Activated T-cell treated with anti-CD3 and anti-CD28 coated beads, Interleukin-2, amount 50 U/mL, for 72 hours (primary cell): ENCODE measurements at regions not wholly inside any gene's neighbourhood (a gene's known extent, or its start where the extent isn't known, plus 50 kb on each side); places are given as distances from the start of the nearest gene placed in this dataset.
"Not testable (repeated sequence)": the region's sequence is repeated elsewhere in the genome, so short reads cannot be mapped to it uniquely, and the experiment has no call there.

Experiments
- ATAC-seq, 2 donors: fragments of 150-1000 bp; cut with Tn5 transposase; replicated peaks in 1 of 2; 2 replicates each; pipeline ENCODE4 v1.10.0; 2021; ENCODE audit warnings: moderate library complexity in 2 of 2, mild to moderate bottlenecking in 1 of 2
- DNase-seq, 2 donors: peaks; one replicate each; pipeline ENCODE4 v3.0.0; 2021 to 2022; ENCODE audit warnings: mixed read lengths in 1 of 2
- H3K27ac Mint-ChIP-seq: one replicate; pipeline ENCODE4 v1.8.0; 2022; ENCODE audit warnings: mild to moderate bottlenecking, moderate library complexity, mixed read lengths
- H3K27me3 Mint-ChIP-seq: one replicate; pipeline ENCODE4 v1.8.0; 2022; ENCODE audit warnings: low read depth, mixed read lengths
- H3K36me3 Mint-ChIP-seq, 2 donors: one replicate each; pipeline ENCODE4 v1.8.0; 2022; ENCODE audit warnings: mixed read lengths in 2 of 2, mild to moderate bottlenecking in 1 of 2; ENCODE audit not compliant: insufficient read depth in 2 of 2
- H3K4me1 Mint-ChIP-seq: one replicate; pipeline ENCODE4 v1.8.0; 2022; ENCODE audit warnings: low read depth, mixed read lengths
- H3K4me3 Mint-ChIP-seq, 2 donors: one replicate each; pipeline ENCODE4 v1.8.0; 2022; ENCODE audit warnings: mild to moderate bottlenecking in 2 of 2, mixed read lengths in 2 of 2, moderate library complexity in 2 of 2
- H3K9me3 Mint-ChIP-seq, 2 donors: one replicate each; pipeline ENCODE4 v1.8.0; 2022; ENCODE audit warnings: mixed read lengths in 2 of 2

DNA sequence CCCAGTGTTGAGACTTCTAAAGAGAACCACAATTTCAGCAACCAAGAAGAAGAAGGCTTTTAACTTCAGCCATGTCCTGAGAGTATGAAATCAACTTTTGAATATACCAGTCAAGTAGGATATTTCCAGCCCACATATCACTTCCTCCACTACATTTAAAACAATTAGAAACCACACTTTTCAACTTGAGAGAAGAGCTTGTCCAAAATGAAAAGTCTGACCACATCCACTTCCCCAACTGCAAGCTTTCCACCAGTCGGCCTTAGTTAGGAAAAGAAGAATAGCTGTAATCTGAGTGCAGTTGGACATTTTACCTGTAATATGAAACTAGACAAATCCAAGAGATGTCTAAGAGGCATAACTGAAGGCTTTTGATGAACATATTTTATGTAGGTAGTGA, 101.9 kb upstream of the SLC7A11 start:
- ATAC-seq: no peak
- H3K4me3 Mint-ChIP-seq: no peak overlapping the region
- no peaks in the 10 kb centered on the region for H3K36me3 Mint-ChIP-seq
- no peaks in the 10 kb centered on the region for H3K9me3 Mint-ChIP-seq
- DNase-seq: no peak
- H3K4me1 Mint-ChIP-seq: peaks cover 15% of the 10 kb centered on the region
- no peaks in the 10 kb centered on the region for H3K27me3 Mint-ChIP-seq
- no peak overlapping the region for H3K27ac Mint-ChIP-seq

DNA sequence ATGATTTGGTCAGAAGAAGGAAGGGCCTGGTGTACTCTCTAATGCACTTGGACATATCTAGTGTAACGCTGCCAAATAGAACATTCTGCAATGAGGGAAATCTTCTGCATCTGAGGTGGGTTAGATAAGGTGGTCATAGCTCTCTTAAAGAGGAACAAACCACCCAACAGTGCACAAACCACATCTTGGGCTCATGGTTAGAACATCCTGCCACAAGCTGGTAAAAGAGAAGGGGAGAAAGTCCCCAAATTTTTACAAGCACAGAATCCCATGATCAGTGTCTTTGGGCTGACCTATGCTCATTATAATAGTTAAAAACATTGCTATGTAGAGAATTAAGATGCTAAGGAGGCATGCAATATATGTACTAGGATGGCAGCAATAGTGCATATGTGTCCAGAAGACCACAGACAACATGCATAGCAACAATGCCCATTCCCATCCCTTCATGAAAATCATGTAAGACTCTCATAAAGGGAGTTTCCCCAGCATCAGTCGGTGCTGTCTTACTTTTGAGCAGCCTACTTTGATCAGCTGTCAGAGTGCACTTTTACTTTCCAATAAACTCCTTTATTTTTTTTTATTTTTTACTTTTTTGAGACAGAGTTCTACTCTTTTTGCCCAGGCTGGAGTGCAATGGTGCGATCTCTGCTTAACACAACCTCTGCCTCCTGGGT, 99.7 kb upstream of the SLC7A11 start:
- ATAC-seq (peak; percentile 38 to 85), DNase-seq (peak in 1 of 2 donors; percentile 19)
- Mint-ChIP-seq H3K27me3 (no peaks in the 10 kb centered on the region), H3K4me3 (no peak overlapping the region), H3K9me3 (no peaks in the 10 kb centered on the region), H3K36me3 (no peaks in the 10 kb centered on the region), H3K27ac (no peak overlapping the region), H3K4me1 (peaks cover 8% of the 10 kb centered on the region)

DNA sequence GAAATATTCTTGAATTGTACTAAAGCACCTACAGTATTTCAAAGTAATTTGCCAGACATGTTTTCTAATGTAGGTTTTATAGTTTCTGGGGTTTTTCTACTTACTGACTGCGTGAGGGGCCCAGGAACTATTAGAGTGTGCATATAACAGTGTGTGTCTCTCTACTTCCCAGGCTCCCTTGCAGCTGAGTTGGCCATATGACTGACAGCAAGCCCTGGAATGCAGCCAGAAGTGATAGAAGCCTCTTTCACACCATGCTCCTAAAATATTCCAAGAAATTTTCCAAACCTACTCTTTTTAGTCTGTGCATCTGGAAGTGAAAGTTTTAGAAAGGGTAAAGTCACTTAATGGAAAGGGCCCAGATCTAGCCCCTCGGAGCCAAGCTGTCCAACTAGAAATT, 96.7 kb upstream of the SLC7A11 start:
- Mint-ChIP-seq H3K4me3 (no peak overlapping the region), H3K4me1 (peaks cover 8% of the 10 kb centered on the region), H3K27ac (no peak overlapping the region)

DNA sequence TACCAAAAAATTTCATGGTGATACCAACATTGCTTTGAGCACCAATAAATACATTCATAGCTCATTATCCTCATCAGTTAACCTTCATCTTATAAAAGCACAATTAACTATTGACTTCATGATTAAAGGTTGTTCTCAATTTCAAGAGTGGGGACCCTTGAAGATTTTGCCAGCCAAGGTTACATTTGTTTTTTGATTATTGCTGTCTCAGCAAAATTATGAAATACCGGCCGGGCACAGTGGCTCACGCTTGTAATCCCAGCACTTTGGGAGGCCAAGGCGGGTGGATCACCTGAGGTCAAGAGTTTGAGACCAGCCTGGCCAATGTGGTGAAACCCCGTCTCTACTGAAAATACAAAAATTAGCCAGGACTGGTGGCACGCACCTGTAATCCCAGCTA, 96.1 kb upstream of the SLC7A11 start:
- H3K27me3 Mint-ChIP-seq: peaks cover 11% of the 10 kb centered on the region
- not testable (repeated sequence) for DNase-seq, H3K4me1 Mint-ChIP-seq, H3K9me3 Mint-ChIP-seq, H3K4me3 Mint-ChIP-seq, H3K36me3 Mint-ChIP-seq, ATAC-seq, H3K27ac Mint-ChIP-seq

More for the DNA sequence above, 96.7 kb upstream of the SLC7A11 start:
- Mint-ChIP-seq H3K36me3 (no peaks in the 10 kb centered on the region), H3K27me3 (peaks cover 11% of the 10 kb centered on the region), H3K9me3 (no peaks in the 10 kb centered on the region)
- ATAC-seq: no peak
- no peak for DNase-seq

DNA sequence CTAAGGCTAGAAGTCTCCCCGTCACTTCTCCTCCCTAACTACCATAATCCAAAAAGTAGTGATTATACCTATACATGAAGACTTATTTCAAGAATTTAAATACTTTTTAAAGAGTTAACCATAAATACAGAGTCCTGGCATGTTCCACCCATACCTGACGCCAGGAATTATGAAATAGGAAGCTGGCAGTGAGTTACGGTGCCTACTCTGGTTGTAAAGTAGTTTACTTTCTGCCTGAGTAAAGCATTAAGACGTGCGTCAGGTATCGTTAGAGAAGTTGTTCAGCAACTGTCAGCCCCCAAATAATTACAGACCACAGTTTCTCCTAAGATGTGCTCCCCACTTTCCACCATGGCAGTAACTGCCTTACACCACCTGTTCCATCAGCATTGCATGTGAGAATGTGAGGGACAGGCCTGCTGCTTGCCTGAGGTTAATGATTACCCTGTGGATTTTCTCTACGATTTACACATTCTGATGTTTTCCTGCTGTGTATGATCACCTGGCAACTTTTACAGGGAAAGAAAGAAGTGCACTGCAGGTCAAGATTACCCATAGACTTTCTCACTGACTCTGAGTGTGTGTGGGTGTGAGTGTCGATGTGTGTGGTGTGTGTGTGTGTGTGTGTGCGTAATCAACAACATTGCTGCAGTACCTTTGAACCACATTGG, 92.3 kb upstream of the SLC7A11 start:
- Mint-ChIP-seq H3K4me1 (no peaks in the 10 kb centered on the region), H3K27ac (no peak overlapping the region), H3K27me3 (peaks cover 11% of the 10 kb centered on the region), H3K4me3 (no peak overlapping the region), H3K9me3 (peaks cover 0 to 5% of the 10 kb centered on the region in 2 donors), H3K36me3 (no peaks in the 10 kb centered on the region)
- DNase-seq: no peak
- ATAC-seq: no peak

DNA sequence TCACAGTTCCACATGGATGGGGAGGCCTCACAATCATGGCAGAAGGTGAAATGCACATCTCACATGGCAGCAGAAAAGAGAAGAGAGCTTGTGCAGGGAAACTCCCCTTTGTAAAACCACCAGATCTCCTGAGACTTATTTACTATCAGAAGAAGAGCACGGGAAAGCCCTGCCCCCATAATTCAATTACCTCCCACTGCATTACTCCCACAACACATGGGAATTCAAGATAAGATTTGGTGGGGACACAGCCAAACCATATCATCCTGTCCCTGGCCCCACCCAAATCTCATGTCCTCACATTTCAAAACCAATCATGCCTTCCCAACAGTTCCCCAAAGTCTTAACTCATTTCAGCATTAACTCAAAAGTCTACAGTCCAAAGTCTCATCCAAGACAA, 90.3 kb upstream of the SLC7A11 start:
- not testable (repeated sequence) for H3K9me3 Mint-ChIP-seq

DNA sequence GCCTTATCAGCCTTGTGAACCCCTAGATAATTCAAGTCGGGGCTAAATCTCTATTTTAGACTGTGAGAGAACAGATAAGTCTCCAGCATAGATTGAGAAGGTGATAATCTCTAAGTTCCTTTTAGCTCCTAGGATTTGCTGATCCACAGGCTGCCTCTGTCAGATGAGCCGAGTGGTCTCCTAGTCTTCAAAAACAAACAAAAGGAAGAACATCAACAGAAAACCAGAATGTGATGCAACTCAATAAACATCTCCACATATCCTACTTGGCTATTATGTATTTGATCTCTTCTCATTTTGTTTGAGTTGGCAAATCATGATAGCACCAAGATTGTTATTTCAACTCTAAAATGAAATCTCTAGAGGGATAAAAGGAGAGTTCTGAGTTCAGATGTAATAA, 88.4 kb upstream of the SLC7A11 start:
- ATAC-seq (no peak), DNase-seq (no peak)
- no peak overlapping the region for H3K4me3 Mint-ChIP-seq
- H3K4me1 Mint-ChIP-seq: no peaks in the 10 kb centered on the region
- H3K27ac Mint-ChIP-seq: no peak overlapping the region
- peaks cover 4% of the 10 kb centered on the region for H3K27me3 Mint-ChIP-seq
- peaks cover 0 to 5% of the 10 kb centered on the region in 2 donors for H3K9me3 Mint-ChIP-seq
- H3K36me3 Mint-ChIP-seq: no peaks in the 10 kb centered on the region

More for the DNA sequence above, 90.3 kb upstream of the SLC7A11 start:
- H3K27ac Mint-ChIP-seq, H3K4me1 Mint-ChIP-seq, ATAC-seq, DNase-seq, H3K36me3 Mint-ChIP-seq, H3K4me3 Mint-ChIP-seq: not testable (repeated sequence)
- H3K27me3 Mint-ChIP-seq: peaks cover 11% of the 10 kb centered on the region

DNA sequence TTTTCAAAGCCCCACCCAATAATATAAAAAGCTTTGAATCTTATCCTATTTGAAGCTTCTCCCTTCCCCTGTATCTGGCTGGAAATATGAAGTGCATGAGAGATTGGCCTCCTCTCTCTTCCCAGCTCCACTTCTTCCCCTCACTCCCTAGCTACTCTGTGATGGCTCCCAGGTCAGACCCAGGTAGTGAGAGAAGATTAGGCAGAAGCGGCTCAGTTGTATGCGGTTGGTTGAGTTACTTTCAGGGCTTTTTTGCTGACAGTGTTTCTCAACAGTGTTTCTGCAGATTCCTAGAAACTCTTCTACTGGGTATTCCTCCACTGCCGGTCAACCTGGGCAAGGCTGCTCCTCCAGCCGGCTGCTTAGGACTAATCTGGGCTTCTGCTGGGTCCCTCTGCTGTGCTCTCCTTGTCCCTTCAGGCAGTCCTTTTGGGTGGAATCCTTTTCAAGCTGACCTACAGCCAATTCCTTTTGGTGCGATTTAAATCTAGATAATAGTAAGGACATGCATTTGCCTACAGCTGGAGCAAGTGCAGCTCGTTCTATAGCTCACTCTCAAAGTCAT, 87.4 kb upstream of the SLC7A11 start:
- H3K4me1 Mint-ChIP-seq: no peaks in the 10 kb centered on the region
- H3K36me3 Mint-ChIP-seq: no peaks in the 10 kb centered on the region
- no peak overlapping the region for H3K27ac Mint-ChIP-seq
- no peaks in the 10 kb centered on the region for H3K27me3 Mint-ChIP-seq
- ATAC-seq (no peak), DNase-seq (no peak)
- peaks cover 0 to 5% of the 10 kb centered on the region in 2 donors for H3K9me3 Mint-ChIP-seq
- H3K4me3 Mint-ChIP-seq: no peak overlapping the region

DNA sequence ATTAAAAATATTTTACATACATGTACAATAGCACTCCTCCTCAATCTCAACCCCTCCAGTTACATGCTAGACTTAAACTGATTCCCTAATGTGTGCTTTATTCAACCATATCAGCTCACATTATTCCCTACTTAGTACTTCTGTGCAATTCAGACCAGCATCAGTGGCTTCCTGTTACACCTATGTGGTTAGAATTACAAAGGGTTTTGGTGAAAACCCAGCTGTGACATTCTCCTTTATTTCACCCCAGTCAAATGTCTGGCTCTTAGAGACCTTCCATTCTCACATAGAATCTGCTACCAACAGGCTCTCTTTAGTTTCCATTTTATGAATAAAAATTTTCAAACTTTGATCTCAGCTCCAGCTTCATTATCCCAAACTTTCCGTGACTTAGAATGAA, 85.2 kb upstream of the SLC7A11 start:
- Mint-ChIP-seq H3K4me3 (no peak overlapping the region), H3K9me3 (peaks cover 0 to 5% of the 10 kb centered on the region in 2 donors), H3K27me3 (no peaks in the 10 kb centered on the region), H3K27ac (no peak overlapping the region), H3K36me3 (no peaks in the 10 kb centered on the region), H3K4me1 (no peaks in the 10 kb centered on the region)
- ATAC-seq (no peak), DNase-seq (no peak)

DNA sequence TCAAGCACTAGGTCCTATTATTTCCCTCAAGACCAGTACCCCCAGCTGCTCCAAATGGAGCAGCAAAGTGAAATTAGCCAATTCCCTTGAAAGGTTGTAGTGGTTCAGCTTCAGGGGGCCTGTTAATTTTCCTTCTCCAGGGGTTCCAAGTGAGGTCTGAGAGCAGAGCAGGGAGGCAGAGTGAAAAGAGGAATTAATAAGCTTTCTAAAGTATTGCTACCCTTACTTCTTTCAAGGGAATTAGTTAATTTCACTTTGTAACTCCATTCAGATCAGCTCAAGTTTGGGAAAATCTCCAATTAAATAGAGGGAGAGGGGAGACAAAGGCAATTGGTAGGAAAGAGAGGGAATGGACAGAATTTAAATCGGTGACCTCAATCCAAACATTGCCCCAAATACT, 78.7 kb upstream of the SLC7A11 start:
- no peaks in the 10 kb centered on the region for H3K36me3 Mint-ChIP-seq
- H3K9me3 Mint-ChIP-seq: no peaks in the 10 kb centered on the region
- DNase-seq (no peak), ATAC-seq (no peak)
- no peak overlapping the region for H3K27ac Mint-ChIP-seq
- no peaks in the 10 kb centered on the region for H3K27me3 Mint-ChIP-seq
- no peaks in the 10 kb centered on the region for H3K4me1 Mint-ChIP-seq
- no peak overlapping the region for H3K4me3 Mint-ChIP-seq

DNA sequence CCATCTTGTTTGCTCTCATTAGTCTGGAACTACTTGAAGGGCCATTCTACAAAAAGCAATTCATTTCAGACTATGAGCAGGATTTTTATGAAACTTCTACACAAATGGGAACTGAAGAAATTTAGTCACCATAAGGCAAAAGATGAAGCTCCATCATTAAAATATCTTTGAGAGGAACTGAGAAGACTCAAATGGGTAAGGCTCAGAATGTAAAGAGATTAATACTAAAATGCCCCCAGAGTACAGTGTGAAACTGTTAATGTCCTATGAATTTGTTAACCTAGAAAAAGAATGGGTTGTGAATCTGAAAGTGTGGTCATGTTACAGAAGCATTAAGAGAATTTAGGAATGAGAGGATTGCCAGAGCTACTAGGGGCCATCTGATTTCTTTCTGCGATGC, 77.9 kb upstream of the SLC7A11 start:
- no peaks in the 10 kb centered on the region for H3K36me3 Mint-ChIP-seq

DNA sequence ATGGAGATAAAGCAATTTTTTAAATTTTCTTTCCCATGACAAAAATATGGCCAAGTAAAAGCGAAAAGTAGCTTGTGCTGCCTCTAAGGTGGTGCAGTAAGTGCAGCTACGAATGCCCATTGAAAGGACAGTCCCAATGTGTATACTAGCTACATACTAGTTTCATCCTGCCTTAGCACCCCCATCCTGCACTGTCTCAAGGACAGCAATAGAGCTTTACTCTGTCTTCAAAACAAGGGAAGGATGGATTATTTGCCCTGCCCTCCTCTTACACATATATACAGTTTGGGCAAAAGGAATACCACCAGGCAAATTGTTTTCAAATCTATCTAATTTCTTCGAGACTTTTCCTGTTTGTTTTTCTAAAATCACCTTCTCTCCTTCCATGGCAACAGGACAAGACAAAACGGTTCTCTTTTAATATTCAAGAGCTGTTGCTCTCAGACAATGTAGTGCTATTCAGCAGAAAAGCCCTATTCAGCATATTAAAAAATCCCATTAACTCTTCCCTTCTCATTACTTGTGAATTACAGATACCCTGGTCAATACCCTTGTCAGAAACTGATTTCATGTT, 75.1 kb upstream of the SLC7A11 start:
- Mint-ChIP-seq H3K27ac (no peak overlapping the region), H3K4me1 (no peaks in the 10 kb centered on the region), H3K36me3 (no peaks in the 10 kb centered on the region), H3K27me3 (no peaks in the 10 kb centered on the region), H3K9me3 (peaks cover 0 to 3% of the 10 kb centered on the region in 2 donors), H3K4me3 (no peak overlapping the region)
- ATAC-seq: no peak
- no peak for DNase-seq

More for the DNA sequence above, 77.9 kb upstream of the SLC7A11 start:
- DNase-seq: no peak
- Mint-ChIP-seq H3K27ac (no peak overlapping the region), H3K4me3 (no peak overlapping the region), H3K4me1 (no peaks in the 10 kb centered on the region), H3K9me3 (no peaks in the 10 kb centered on the region), H3K27me3 (no peaks in the 10 kb centered on the region)
- no peak for ATAC-seq

DNA sequence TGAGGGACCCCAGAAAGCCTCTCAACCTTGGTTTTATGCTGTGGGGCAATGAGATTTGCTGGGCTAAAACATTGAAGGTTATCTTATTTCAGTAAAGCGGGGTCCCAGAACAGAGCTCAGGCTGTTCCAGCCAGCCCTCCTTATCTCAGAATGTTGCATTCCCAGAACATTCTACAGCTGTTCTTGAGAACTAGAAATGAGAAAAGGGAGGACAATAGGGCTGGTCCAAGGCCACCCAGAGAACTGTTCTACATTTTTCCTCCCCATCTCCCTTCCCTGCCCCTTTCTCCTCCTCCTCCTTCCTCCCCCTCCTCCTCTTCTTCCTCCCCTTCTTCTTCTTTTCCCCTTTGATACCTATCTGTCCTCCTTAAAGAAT, 70.4 kb upstream of the SLC7A11 start:
- no peak overlapping the region for H3K27ac Mint-ChIP-seq
- ATAC-seq (no peak), DNase-seq (no peak)
- no peaks in the 10 kb centered on the region for H3K36me3 Mint-ChIP-seq
- no peaks in the 10 kb centered on the region for H3K27me3 Mint-ChIP-seq
- H3K9me3 Mint-ChIP-seq: peaks cover 0 to 3% of the 10 kb centered on the region in 2 donors
- H3K4me3 Mint-ChIP-seq: no peak overlapping the region
- no peaks in the 10 kb centered on the region for H3K4me1 Mint-ChIP-seq
